Endothelial cell of umbilical vein (primary cell): ENCODE measurements at regions not wholly inside any gene's neighbourhood (a gene's known extent, or its start where the extent isn't known, plus 50 kb on each side); places are given as distances from the start of the nearest gene placed in this dataset.

ENCODE experiments used
- BruUV-seq: library from RNA; stranded (reverse); fragments of 400-500 nt; replicated peaks from 2 replicates; lab custom pipeline; 2021; lab: Mats Ljungman, UMichigan
- CTCF ChIA-PET: fragments of 300-600, 350-600 bp; sonication (Branson Sonifier 250); formaldehyde crosslinking; loops from one replicate; lab custom pipeline; 2021; ENCODE audit warnings: antibody characterized with exemption, inconsistent platforms; lab: Charles Lee
- POLR2A ChIA-PET: fragments of 300-600, 350-600 bp; sonication (Branson Sonifier 250); formaldehyde crosslinking; loops from one replicate; lab custom pipeline; 2021; ENCODE audit warnings: antibody characterized with exemption, inconsistent platforms; lab: Charles Lee
- DNase-seq: peaks from one replicate; pipeline ENCODE4 v3.0.0-alpha.2; 2011; ENCODE audit warnings: low read depth, low spot score
- FAIRE-seq: peaks from 2 replicates; lab custom pipeline; 2011; peaks lifted over from hg19 to GRCh38; lab: Jason Lieb, UNC
- H2AFZ ChIP-seq: 2 replicates; pipeline ENCODE4 v1.6.0; 2012; ENCODE audit warnings: low read depth, low read length, control low read depth, inconsistent platforms
- H3K27ac ChIP-seq: 2 replicates; pipeline ENCODE4 v1.5.1; 2011; ENCODE audit warnings: low read depth, mild to moderate bottlenecking, control low read depth, low read length, moderate library complexity; ENCODE audit not compliant: insufficient read depth
- H3K27me3 ChIP-seq, 2 experiments: 2 replicates each; pipeline versions ENCODE4 v1.6.0 to v1.6.1; 2011; ENCODE audit warnings: low read length in 2 of 2, mixed read lengths in 1 of 2; ENCODE audit not compliant: control insufficient read depth in 2 of 2, insufficient read depth in 2 of 2
- H3K36me3 ChIP-seq, 2 experiments: 2 replicates in 1 of 2; 3 replicates in 1 of 2; pipeline ENCODE4 v1.5.1; 2011; ENCODE audit warnings: low read length in 2 of 2, mild to moderate bottlenecking in 1 of 2, moderate library complexity in 1 of 2; ENCODE audit not compliant: control insufficient read depth in 2 of 2, insufficient read depth in 2 of 2; ENCODE audit errors: extremely low read depth in 1 of 2
- H3K4me1 ChIP-seq: 3 replicates; pipeline ENCODE4 v1.5.1; 2011; ENCODE audit warnings: mild to moderate bottlenecking, low read length; ENCODE audit not compliant: control insufficient read depth, insufficient read depth; ENCODE audit errors: extremely low read depth
- H3K4me2 ChIP-seq: 2 replicates; pipeline ENCODE4 v1.6.1; 2011; ENCODE audit warnings: low read length, control low read depth, mixed read lengths; ENCODE audit not compliant: insufficient read depth
- H3K4me3 ChIP-seq, 3 experiments: fragments of 200-600 bp in 1 of 3; sonication (generic), shearing (Covaris generic) in 1 of 3; replicated peaks in 1 of 3; 2 replicates each; pipeline ENCODE4 v1.5.1; 2011 to 2016; ENCODE audit warnings: control low read depth in 3 of 3, low read length in 3 of 3, mild to moderate bottlenecking in 2 of 3, inconsistent platforms in 1 of 3, low read depth in 1 of 3, moderate library complexity in 1 of 3; ENCODE audit not compliant: insufficient read depth in 1 of 3
- H3K79me2 ChIP-seq: 2 replicates; pipeline ENCODE4 v1.6.0; 2012; ENCODE audit warnings: low read length, inconsistent platforms; ENCODE audit not compliant: control insufficient read depth, insufficient read depth
- H3K9ac ChIP-seq: replicated peaks from 2 replicates; pipeline ENCODE3; 2011; ENCODE audit warnings: low read length, control low read depth; ENCODE audit not compliant: insufficient read depth; ENCODE audit errors: extremely low read depth
- H3K9me1 ChIP-seq: replicated peaks from 3 replicates; pipeline ENCODE4 v1.6.0; 2011; ENCODE audit warnings: mild to moderate bottlenecking, low read length; ENCODE audit not compliant: control insufficient read depth, insufficient read depth; ENCODE audit errors: extremely low read depth
- H3K9me3 ChIP-seq: replicated peaks from 2 replicates; pipeline ENCODE4 v1.5.1; 2012; ENCODE audit warnings: low read length, inconsistent platforms; ENCODE audit not compliant: control insufficient read depth, insufficient read depth
- H4K20me1 ChIP-seq: replicated peaks from 2 replicates; pipeline ENCODE3; 2011; ENCODE audit warnings: mild to moderate bottlenecking, low read length; ENCODE audit not compliant: control insufficient read depth, insufficient read depth; ENCODE audit errors: extremely low read depth
- CTCF ChIP-seq, 2 donors: IDR thresholded peaks; 1 replicate in 1 of 2; 2 replicates in 1 of 2; pipeline ENCODE4 v1.5.1; 2011; ENCODE audit warnings: low read length in 2 of 2, mild to moderate bottlenecking in 2 of 2, moderate library complexity in 2 of 2, control low read depth in 1 of 2, inconsistent platforms in 1 of 2, low read depth in 1 of 2; ENCODE audit not compliant: insufficient read depth in 1 of 2; ENCODE audit errors: extremely low read depth in 1 of 2
- EZH2 ChIP-seq: IDR thresholded peaks from 2 replicates; pipeline ENCODE4 v1.6.1; 2012; ENCODE audit warnings: borderline replicate concordance, low read depth, mild to moderate bottlenecking, moderate library complexity, low read length, inconsistent platforms; ENCODE audit not compliant: severe bottlenecking
- FOS ChIP-seq: IDR thresholded peaks from 2 replicates; pipeline ENCODE4 v1.6.1; 2011; ENCODE audit warnings: mild to moderate bottlenecking, low read length, moderate library complexity, borderline replicate concordance; ENCODE audit not compliant: insufficient read depth
- GATA2 ChIP-seq: IDR thresholded peaks from 2 replicates; pipeline ENCODE4 v1.7.0; 2011; ENCODE audit warnings: low read depth, mild to moderate bottlenecking, moderate library complexity, mixed read lengths, low read length; ENCODE audit not compliant: insufficient read length, insufficient read depth
- JUN ChIP-seq: IDR thresholded peaks from 2 replicates; pipeline ENCODE4 v1.6.1; 2011; ENCODE audit warnings: borderline replicate concordance, low read depth; ENCODE audit not compliant: insufficient read length, insufficient read depth
- MAX ChIP-seq: IDR thresholded peaks from 2 replicates; pipeline ENCODE4 v1.6.1; 2011; ENCODE audit not compliant: insufficient read depth, insufficient read length
- MYC ChIP-seq: IDR thresholded peaks from one replicate; pipeline ENCODE4 v1.6.1; 2011; ENCODE audit warnings: mild to moderate bottlenecking, low read depth, low read length
- POLR2A ChIP-seq: IDR thresholded peaks from 2 replicates; pipeline ENCODE4 v1.6.1; 2012; ENCODE audit warnings: low read depth, mild to moderate bottlenecking, control low read depth, low read length
- POLR2AphosphoS5 ChIP-seq: IDR thresholded peaks from 2 replicates; pipeline ENCODE4 v1.6.1; 2012; ENCODE audit warnings: low read depth, mild to moderate bottlenecking, control low read depth, low read length, moderate library complexity; ENCODE audit not compliant: insufficient read depth
- dilution Hi-C: fragments of 300-500 bp; cut with MboI; formaldehyde crosslinking; loops from one replicate; pipeline ENCODE4 v1.15.0; 2019; ENCODE audit warnings: low sequenced_read_pairs; ENCODE audit not compliant: extremely low pct_ligation_motif_present
- intact Hi-C: fragments of 100-400 bp; cut with micrococcal nuclease; formaldehyde crosslinking; loops from one replicate; pipeline ENCODE4 v1.10.0; 2022

DNA sequence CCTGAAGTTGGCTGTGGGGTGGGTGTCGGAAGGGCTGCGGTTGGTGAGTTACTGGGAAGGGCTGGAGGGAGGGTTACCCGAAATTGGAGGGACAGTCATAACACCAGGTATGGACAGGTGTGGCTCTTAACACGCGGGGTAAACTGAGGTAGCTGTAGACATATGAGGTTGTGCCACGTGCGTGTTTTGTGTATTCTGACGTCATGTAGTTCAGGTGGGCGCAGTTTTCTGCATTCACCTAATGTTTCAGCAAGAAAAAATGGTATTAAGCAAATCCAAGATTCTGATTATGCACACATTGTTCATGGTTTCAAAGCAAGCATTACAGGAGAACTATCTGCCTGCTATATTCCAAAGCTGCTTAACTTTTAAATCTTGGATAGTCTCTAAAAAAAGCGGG lies 83.5 kb upstream of the GPM6B start:
- Histone ChIP-seq H3K4me3 (no peak overlapping the region), H4K20me1 (no peaks in the 10 kb centered on the region), H3K36me3 (no peaks in the 10 kb centered on the region), H3K4me2 (no peak overlapping the region), H3K27me3 (no peaks in the 10 kb centered on the region), H3K27ac (no peak overlapping the region), H3K4me1 (no peaks in the 10 kb centered on the region), H3K9me1 (no peaks in the 10 kb centered on the region), H3K9ac (no peak overlapping the region), H2AFZ (no peak overlapping the region), H3K79me2 (no peaks in the 10 kb centered on the region), H3K9me3 (no peaks in the 10 kb centered on the region)
- DNase-seq: no peak
- ChIA-PET POLR2A (no interaction called here), CTCF (no interaction called here)
- FAIRE-seq: no peak
- intact Hi-C loops (no loop called here), dilution Hi-C loops (no loop called here)
- TF ChIP-seq MAX (no peak), CTCF (IDR thresholded peaks at IDR 0.05; ENCODE audit: extremely low read depth in 1 of 2, insufficient read depth in 1 of 2, low read depth in 1 of 2, low read length in 2 of 2) (no peak), FOS (no peak), JUN (no peak), POLR2A (no peak), MYC (no peak), POLR2AphosphoS5 (no peak), EZH2 (no peak), GATA2 (no peak)
- BruUV-seq: no TSS peak
